Calu3 (cell line): ENCODE measurements at regions not wholly inside any gene's neighbourhood (a gene's known extent, or its start where the extent isn't known, plus 50 kb on each side); places are given as distances from the start of the nearest gene placed in this dataset.

Source experiments
- BruUV-seq: library from RNA; stranded (reverse); fragments of 400-500 nt; replicated peaks from 2 replicates; lab custom pipeline; 2021; lab: Mats Ljungman, UMichigan
- CTCF ChIA-PET: fragments of 300-600 bp; sonication (Branson Sonifier 250); formaldehyde crosslinking; loops from one replicate; lab custom pipeline; 2022; ENCODE audit warnings: antibody characterized with exemption; lab: Charles Lee
- DNase-seq: peaks from one replicate; pipeline ENCODE4 v3.0.0; 2022
- H3K27ac Mint-ChIP-seq: one replicate; pipeline ENCODE4 v1.8.0; 2022; ENCODE audit warnings: mixed read lengths; ENCODE audit not compliant: unreplicated experiment
- H3K27me3 Mint-ChIP-seq: one replicate; pipeline ENCODE4 v1.8.0; 2022; ENCODE audit warnings: mixed read lengths; ENCODE audit not compliant: unreplicated experiment
- H3K36me3 Mint-ChIP-seq: one replicate; pipeline ENCODE4 v1.8.0; 2022; ENCODE audit warnings: mild to moderate bottlenecking, moderate library complexity, mixed read lengths; ENCODE audit not compliant: insufficient read depth, unreplicated experiment
- H3K4me1 Mint-ChIP-seq: one replicate; pipeline ENCODE4 v1.8.0; 2022; ENCODE audit warnings: mild to moderate bottlenecking, low read depth, mixed read lengths; ENCODE audit not compliant: unreplicated experiment
- H3K4me3 Mint-ChIP-seq: one replicate; pipeline ENCODE4 v1.8.0; 2022; ENCODE audit warnings: mild to moderate bottlenecking, low read depth, moderate library complexity, mixed read lengths; ENCODE audit not compliant: unreplicated experiment
- H3K9me3 Mint-ChIP-seq: one replicate; pipeline ENCODE4 v1.8.0; 2022; ENCODE audit warnings: low read depth, mixed read lengths; ENCODE audit not compliant: unreplicated experiment
- CTCF ChIP-seq: fragments of 200-600 bp; IDR thresholded peaks from one replicate; pipeline ENCODE4 v1.8.0; 2022; ENCODE audit warnings: antibody characterized with exemption; ENCODE audit not compliant: unreplicated experiment
- intact Hi-C: fragments of 100-400 bp; cut with micrococcal nuclease; formaldehyde crosslinking; loops from one replicate; pipeline ENCODE4 v1.10.0; 2022; ENCODE audit not compliant: unreplicated experiment

- intact Hi-C loops, result no loop called here
- Mint-ChIP-seq H3K4me1 (no peaks in the 10 kb centered on the region), H3K27me3 (no peaks in the 10 kb centered on the region), H3K9me3 (peaks cover 29% of the 10 kb centered on the region), H3K36me3 (no peaks in the 10 kb centered on the region), H3K27ac (no peak overlapping the region), H3K4me3 (no peak overlapping the region)
- TF ChIP-seq CTCF, result no peak
- CTCF ChIA-PET, result no interaction called here
- no TSS peak for BruUV-seq
- no peak for DNase-seq
Observed at GRCh38 chr22:48855593-48856307, 971.9 kb downstream of the BRD1 start.

GRCh38 chr22:48855013-48855412, 972.7 kb downstream of the BRD1 start:
- no peaks in the 10 kb centered on the region for H3K36me3 Mint-ChIP-seq
- TF ChIP-seq CTCF, result no peak
- DNase-seq, result no peak
- H3K9me3 Mint-ChIP-seq, result peaks cover 27% of the 10 kb centered on the region
- H3K4me1 Mint-ChIP-seq, result no peaks in the 10 kb centered on the region
- intact Hi-C loops, result no loop called here
- CTCF ChIA-PET, result interaction anchor here (0.5 kb wide), 1 partner anchor 1477 kb away, joined by 4 read pairs; no protein-coding TSS in a partner anchor
- H3K4me3 Mint-ChIP-seq, result no peak overlapping the region
- no peak overlapping the region for H3K27ac Mint-ChIP-seq
- no peaks in the 10 kb centered on the region for H3K27me3 Mint-ChIP-seq
- BruUV-seq, result no TSS peak

GRCh38 chr22:48853627-48854240, 973.9 kb downstream of the BRD1 start:
- no TSS peak for BruUV-seq
- TF ChIP-seq CTCF, result no peak
- Mint-ChIP-seq H3K27ac (no peak overlapping the region), H3K27me3 (no peaks in the 10 kb centered on the region), H3K36me3 (no peaks in the 10 kb centered on the region), H3K4me3 (no peak overlapping the region), H3K9me3 (peaks cover 27% of the 10 kb centered on the region), H3K4me1 (no peaks in the 10 kb centered on the region)
- no peak for DNase-seq
- intact Hi-C loops, result no loop called here
- CTCF ChIA-PET, result no interaction called here

GRCh38 chr22:48851933-48852549, 975.6 kb downstream of the BRD1 start:
- BruUV-seq, result no TSS peak
- Mint-ChIP-seq H3K27ac (no peak overlapping the region), H3K27me3 (no peaks in the 10 kb centered on the region), H3K36me3 (no peaks in the 10 kb centered on the region), H3K9me3 (peaks cover 22% of the 10 kb centered on the region), H3K4me3 (no peak overlapping the region), H3K4me1 (no peaks in the 10 kb centered on the region)
- CTCF ChIA-PET, result no interaction called here
- DNase-seq, result no peak
- TF ChIP-seq CTCF, result no peak
- intact Hi-C loops, result no loop called here
